ENCODE measurements at regions not wholly inside any gene's neighbourhood (a gene's known extent, or its start where the extent isn't known, plus 50 kb on each side); places are given as distances from the start of the nearest gene placed in this dataset.

DNA sequence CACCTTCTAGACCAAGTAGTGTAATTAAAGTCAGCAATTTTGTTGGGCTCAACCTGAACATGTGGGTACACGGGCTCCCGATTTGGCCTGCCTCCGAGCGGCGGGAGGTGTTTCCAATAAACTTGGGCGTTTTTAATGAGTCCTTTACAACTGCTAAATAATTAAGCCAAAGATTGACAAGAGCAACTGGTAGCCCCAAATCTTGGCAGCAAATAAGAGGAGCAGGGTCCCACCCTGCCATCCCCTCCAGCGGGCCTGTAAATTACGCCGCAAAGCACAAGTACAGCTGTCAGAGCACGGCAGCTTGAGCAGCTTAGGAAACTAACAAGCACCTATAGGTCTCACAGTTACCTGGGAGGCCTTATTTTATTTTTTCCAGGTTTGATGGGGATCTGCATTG, 217.1 kb downstream of the BMP7 start:
- TF ChIP-seq, protein P1, sequence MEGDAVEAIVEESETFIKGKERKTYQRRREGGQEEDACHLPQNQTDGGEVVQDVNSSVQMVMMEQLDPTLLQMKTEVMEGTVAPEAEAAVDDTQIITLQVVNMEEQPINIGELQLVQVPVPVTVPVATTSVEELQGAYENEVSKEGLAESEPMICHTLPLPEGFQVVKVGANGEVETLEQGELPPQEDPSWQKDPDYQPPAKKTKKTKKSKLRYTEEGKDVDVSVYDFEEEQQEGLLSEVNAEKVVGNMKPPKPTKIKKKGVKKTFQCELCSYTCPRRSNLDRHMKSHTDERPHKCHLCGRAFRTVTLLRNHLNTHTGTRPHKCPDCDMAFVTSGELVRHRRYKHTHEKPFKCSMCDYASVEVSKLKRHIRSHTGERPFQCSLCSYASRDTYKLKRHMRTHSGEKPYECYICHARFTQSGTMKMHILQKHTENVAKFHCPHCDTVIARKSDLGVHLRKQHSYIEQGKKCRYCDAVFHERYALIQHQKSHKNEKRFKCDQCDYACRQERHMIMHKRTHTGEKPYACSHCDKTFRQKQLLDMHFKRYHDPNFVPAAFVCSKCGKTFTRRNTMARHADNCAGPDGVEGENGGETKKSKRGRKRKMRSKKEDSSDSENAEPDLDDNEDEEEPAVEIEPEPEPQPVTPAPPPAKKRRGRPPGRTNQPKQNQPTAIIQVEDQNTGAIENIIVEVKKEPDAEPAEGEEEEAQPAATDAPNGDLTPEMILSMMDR (conservative IDR thresholded peaks at IDR 0.05; ENCODE audit: low read length) = no peak
- TF ChIP-seq EZH2phosphoT487 (IDR thresholded peaks at IDR 0.05; ENCODE audit: borderline replicate concordance, low read depth, low read length) = no peak

Data from OCI-LY7 (cell line).